DOHH2 (cell line): ENCODE measurements at regions not wholly inside any gene's neighbourhood (a gene's known extent, or its start where the extent isn't known, plus 50 kb on each side); places are given as distances from the start of the nearest gene placed in this dataset.

Source experiments
- EZH2phosphoT487 ChIP-seq: fragments of 200-600 bp; sonication (generic); IDR thresholded peaks from 2 replicates; pipeline ENCODE4 v1.6.1; 2017; ENCODE audit warnings: borderline replicate concordance, mild to moderate bottlenecking, antibody characterized with exemption, low read length, moderate library complexity, mixed read lengths
- TF ChIP-seq, protein P1 (sequence below): fragments of 200-600 bp; sonication (generic); IDR thresholded peaks from one replicate; pipeline ENCODE4 v1.5.1; 2014; ENCODE audit warnings: antibody characterized with exemption, mild to moderate bottlenecking, low read depth, low read length; ENCODE audit not compliant: poor library complexity, severe bottlenecking

DNA sequence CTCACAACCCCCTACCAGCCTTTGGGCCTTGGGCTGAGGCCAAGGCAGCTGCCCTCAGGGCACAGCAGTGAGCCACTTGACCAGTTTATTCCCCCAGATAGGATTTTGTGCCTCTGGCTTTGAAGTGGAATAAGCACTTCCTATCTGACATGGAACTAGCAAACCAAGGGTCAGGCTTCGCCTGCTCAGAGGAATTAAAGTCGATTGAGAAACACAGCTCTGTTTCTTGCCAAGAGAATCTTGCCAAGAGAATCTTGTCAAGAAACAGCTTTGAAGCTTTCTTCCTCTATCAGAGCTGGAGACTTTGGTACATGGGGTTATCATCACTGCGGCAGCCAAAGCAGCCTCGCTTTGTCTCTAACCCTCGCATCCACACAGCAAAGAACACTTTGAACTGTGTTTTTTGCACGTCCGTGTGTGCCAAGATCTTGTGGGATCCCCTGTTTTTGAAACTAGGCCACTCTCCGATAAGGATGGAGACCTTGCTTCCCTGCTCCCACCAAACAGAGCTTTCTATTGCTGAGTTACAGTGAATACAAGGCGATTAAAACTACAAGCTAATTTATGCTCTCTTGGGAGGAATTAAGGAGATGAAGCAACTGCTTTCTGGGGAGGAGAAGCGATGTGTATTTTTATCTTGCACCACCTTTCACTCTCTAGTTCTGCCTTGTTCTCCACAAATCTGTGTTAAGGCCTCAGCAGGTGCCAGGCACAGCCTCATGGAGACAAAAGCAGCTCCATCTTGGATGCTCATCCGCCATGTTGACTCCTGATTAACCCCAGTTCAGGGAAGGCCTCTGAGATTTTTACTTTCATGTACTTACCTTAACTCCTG lies 67.3 kb downstream of the RHOU start:
- TF ChIP-seq, protein P1, sequence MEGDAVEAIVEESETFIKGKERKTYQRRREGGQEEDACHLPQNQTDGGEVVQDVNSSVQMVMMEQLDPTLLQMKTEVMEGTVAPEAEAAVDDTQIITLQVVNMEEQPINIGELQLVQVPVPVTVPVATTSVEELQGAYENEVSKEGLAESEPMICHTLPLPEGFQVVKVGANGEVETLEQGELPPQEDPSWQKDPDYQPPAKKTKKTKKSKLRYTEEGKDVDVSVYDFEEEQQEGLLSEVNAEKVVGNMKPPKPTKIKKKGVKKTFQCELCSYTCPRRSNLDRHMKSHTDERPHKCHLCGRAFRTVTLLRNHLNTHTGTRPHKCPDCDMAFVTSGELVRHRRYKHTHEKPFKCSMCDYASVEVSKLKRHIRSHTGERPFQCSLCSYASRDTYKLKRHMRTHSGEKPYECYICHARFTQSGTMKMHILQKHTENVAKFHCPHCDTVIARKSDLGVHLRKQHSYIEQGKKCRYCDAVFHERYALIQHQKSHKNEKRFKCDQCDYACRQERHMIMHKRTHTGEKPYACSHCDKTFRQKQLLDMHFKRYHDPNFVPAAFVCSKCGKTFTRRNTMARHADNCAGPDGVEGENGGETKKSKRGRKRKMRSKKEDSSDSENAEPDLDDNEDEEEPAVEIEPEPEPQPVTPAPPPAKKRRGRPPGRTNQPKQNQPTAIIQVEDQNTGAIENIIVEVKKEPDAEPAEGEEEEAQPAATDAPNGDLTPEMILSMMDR, result no peak
- TF ChIP-seq EZH2phosphoT487, result no peak
